ENCODE measurements at regions not wholly inside any gene's neighbourhood (a gene's known extent, or its start where the extent isn't known, plus 50 kb on each side); places are given as distances from the start of the nearest gene placed in this dataset.

GRCh38 chr10:90319188-90319914 is 538.5 kb downstream of the HTR7 start:
- H3K9me3 ChIP-seq: no peaks in the 10 kb centered on the region
- ATAC-seq (no peak), DNase-seq (no peak)
- H3K4me3 ChIP-seq: no peak overlapping the region
- TF ChIP-seq POLR2A (IDR thresholded peaks at IDR 0.05): no peak
- intact Hi-C loops (cut with DNase I; ENCODE audit: low total_unique reads): no loop called here
- H3K36me3 ChIP-seq: no peaks in the 10 kb centered on the region
- no peaks in the 10 kb centered on the region for H3K27me3 ChIP-seq
- in situ Hi-C loops (cut with MboI; ENCODE audit: low sequenced_read_pairs in 4 of 4): no loop called here
- H3K4me1 ChIP-seq: no peaks in the 10 kb centered on the region
- no peak overlapping the region for H3K27ac ChIP-seq

- H3K27ac ChIP-seq: no peak overlapping the region
- no peaks in the 10 kb centered on the region for H3K36me3 ChIP-seq
- no peak overlapping the region for H3K4me3 ChIP-seq
- intact Hi-C loops (cut with DNase I; ENCODE audit: low total_unique reads) (no loop called here), in situ Hi-C loops (cut with MboI; ENCODE audit: low sequenced_read_pairs in 4 of 4) (no loop called here)
- no peaks in the 10 kb centered on the region for H3K9me3 ChIP-seq
- ATAC-seq (no peak), DNase-seq (no peak)
- no peaks in the 10 kb centered on the region for H3K27me3 ChIP-seq
- H3K4me1 ChIP-seq: no peaks in the 10 kb centered on the region
- TF ChIP-seq POLR2A (IDR thresholded peaks at IDR 0.05): no peak
- TF ChIP-seq CTCF (IDR thresholded peaks at IDR 0.05 in 4 of 5, conservative IDR thresholded peaks at IDR 0.05 in 1 of 5): no peak
Observed at GRCh38 chr10:90321132-90321816, 536.6 kb downstream of the HTR7 start.

- DNase-seq (no peak), ATAC-seq (no peak)
- Histone ChIP-seq H3K4me1 (no peaks in the 10 kb centered on the region), H3K9me3 (no peaks in the 10 kb centered on the region), H3K4me3 (no peak overlapping the region), H3K27me3 (no peaks in the 10 kb centered on the region), H3K27ac (no peak overlapping the region), H3K36me3 (no peaks in the 10 kb centered on the region)
- intact Hi-C loops (cut with DNase I; ENCODE audit: low total_unique reads) (no loop called here), in situ Hi-C loops (cut with MboI; ENCODE audit: low sequenced_read_pairs in 4 of 4) (no loop called here)
- TF ChIP-seq POLR2A (IDR thresholded peaks at IDR 0.05) (no peak), CTCF (IDR thresholded peaks at IDR 0.05 in 4 of 5, conservative IDR thresholded peaks at IDR 0.05 in 1 of 5) (no peak)
Observed at GRCh38 chr10:90326498-90327267, 531.2 kb downstream of the HTR7 start.

GRCh38 chr10:90327611-90328010 is 530.2 kb downstream of the HTR7 start:
- H3K4me1 ChIP-seq: no peaks in the 10 kb centered on the region
- in situ Hi-C loops (cut with MboI; ENCODE audit: low sequenced_read_pairs in 4 of 4) (no loop called here), intact Hi-C loops (cut with DNase I; ENCODE audit: low total_unique reads) (no loop called here)
- H3K36me3 ChIP-seq: no peaks in the 10 kb centered on the region
- no peaks in the 10 kb centered on the region for H3K9me3 ChIP-seq
- no peak overlapping the region for H3K27ac ChIP-seq
- TF ChIP-seq POLR2A (IDR thresholded peaks at IDR 0.05): no peak
- no peak for TF ChIP-seq CTCF (IDR thresholded peaks at IDR 0.05 in 4 of 5, conservative IDR thresholded peaks at IDR 0.05 in 1 of 5)
- H3K4me3 ChIP-seq: no peak overlapping the region
- H3K27me3 ChIP-seq: no peaks in the 10 kb centered on the region
- ATAC-seq: no peak
- DNase-seq: no peak

- Histone ChIP-seq H3K27ac (no peak overlapping the region), H3K27me3 (no peaks in the 10 kb centered on the region), H3K9me3 (no peaks in the 10 kb centered on the region), H3K4me1 (no peaks in the 10 kb centered on the region), H3K4me3 (no peak overlapping the region), H3K36me3 (no peaks in the 10 kb centered on the region)
- TF ChIP-seq POLR2A (IDR thresholded peaks at IDR 0.05) (no peak), CTCF (IDR thresholded peaks at IDR 0.05 in 4 of 5, conservative IDR thresholded peaks at IDR 0.05 in 1 of 5) (no peak)
- intact Hi-C loops (cut with DNase I; ENCODE audit: low total_unique reads) (no loop called here), in situ Hi-C loops (cut with MboI; ENCODE audit: low sequenced_read_pairs in 4 of 4) (no loop called here)
- ATAC-seq: no peak
- DNase-seq: no peak
Observed at GRCh38 chr10:90328459-90328858, 529.4 kb downstream of the HTR7 start.

Measured in gastrocnemius medialis (tissue), 4 donors.